AG10803 (cell line): ENCODE measurements at regions not wholly inside any gene's neighbourhood (a gene's known extent, or its start where the extent isn't known, plus 50 kb on each side); places are given as distances from the start of the nearest gene placed in this dataset.

Experiments used
- DNase-seq: peaks from one replicate; pipeline ENCODE4 v3.0.0; 2010; ENCODE audit warnings: low read depth
- H3K4me3 ChIP-seq: 2 replicates; pipeline ENCODE4 v1.5.1; 2011; ENCODE audit warnings: mild to moderate bottlenecking, low read length, control low read depth
- CTCF ChIP-seq: conservative IDR thresholded peaks from 2 replicates; pipeline ENCODE4 v1.5.1; 2011; ENCODE audit warnings: mild to moderate bottlenecking, low read length, control low read depth, inconsistent platforms

GRCh38 chr4:45358573-45359506, 632.5 kb upstream of the GNPDA2 start:
- no peak overlapping the region for H3K4me3 ChIP-seq
- TF ChIP-seq CTCF: no peak
- no peak for DNase-seq

DNA sequence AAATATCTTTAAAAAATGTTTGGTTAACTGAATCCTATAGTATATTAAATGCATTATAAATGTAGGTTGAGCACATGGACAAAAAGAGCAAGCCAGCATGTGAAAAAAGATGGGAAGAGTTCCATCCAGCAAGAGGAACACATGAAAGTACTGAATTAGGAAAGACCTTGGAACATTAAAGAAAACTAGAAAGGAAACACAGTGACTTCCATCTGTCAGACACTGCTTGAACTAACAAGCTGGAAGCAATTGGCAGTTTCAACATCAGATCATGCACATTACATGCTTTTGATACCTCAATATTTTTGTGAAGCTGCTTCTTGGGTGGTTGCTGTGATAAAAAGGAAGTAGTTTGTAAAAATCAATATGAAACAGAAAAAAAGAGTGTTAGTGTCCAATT, 626.8 kb upstream of the GNPDA2 start:
- DNase-seq: no peak
- H3K4me3 ChIP-seq: no peak overlapping the region
- no peak for TF ChIP-seq CTCF

DNA sequence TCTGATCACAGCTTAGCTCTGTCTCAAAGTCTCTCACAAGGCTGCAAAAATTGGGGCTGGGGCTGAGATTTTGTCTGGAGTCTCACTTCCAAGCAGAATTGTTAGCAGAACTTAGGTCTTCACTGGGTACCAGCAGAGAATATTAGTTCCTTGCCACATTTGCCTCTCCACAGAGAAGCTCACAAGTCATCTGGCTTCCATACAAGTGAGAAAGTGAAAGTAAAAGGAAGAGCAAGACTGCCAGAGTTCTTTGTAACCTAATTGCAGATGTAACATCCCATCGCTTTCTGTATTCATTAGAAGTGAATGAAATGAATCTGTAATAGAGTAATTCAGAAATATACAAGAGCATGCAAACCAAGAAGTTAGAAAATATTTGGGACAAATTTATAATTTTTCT, 624.1 kb upstream of the GNPDA2 start:
- no peak for TF ChIP-seq CTCF
- peak; percentile 0 for DNase-seq
- H3K4me3 ChIP-seq: no peak overlapping the region

DNA sequence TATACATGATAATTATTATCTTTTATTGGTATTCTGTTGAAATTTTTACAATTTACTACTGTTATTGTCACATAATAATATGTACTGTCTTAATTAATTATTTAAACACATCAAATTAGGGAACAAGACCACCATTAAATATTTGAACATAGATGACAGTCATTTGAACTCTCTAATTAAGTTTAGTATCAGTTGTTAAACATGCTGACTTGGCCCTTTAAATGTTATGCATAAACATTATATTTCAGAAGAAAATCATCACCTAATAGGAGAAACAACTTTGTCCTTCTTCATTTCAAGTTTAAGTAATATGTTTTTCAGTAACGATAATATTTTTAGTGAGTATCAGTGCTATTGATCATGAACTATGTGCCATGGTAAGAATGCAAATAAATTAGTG, 623.5 kb upstream of the GNPDA2 start:
- no peak for DNase-seq
- TF ChIP-seq CTCF: no peak
- no peak overlapping the region for H3K4me3 ChIP-seq

GRCh38 chr4:45346816-45347435, 620.6 kb upstream of the GNPDA2 start:
- no peak for TF ChIP-seq CTCF
- DNase-seq: no peak
- H3K4me3 ChIP-seq: no peak overlapping the region

DNA sequence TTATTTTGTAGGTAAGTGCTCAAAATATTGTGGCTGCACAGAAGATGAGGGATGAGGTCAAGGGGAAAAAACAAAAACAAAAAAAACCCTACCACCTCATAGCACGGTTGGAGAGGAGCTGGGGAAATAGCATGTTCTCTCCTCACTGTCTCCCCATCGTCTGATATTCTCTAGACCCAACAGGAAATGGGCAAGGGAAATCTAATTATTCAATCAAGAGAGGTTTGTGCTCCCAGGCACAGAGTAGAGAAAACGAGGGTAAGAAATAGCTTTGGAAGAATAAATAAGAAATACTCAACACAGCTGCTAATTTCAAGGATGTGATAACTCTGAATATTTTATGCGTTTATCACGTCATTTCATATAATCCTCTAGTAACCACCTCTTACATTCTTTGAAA, 619.2 kb upstream of the GNPDA2 start:
- DNase-seq: no peak
- TF ChIP-seq CTCF: no peak

DNA sequence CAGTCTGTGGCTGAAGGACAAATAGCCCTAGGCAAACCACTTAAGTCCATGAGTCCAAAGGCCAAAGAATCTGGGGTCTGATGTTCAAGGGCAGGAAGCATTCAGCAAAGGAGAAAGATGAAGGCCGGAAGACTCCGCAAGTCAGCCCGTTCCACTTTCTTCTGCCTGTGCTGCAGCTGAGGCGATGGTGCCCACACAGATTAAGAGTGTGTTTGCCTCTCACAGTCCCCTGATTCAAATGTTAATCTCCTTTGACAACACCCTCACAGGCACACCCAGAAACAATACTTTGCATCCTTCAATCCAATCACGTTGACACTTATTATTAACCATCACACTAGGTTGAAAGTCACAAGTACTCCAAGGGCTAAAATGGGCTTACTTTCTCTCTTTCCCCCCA, 605.4 kb upstream of the GNPDA2 start:
- no peak overlapping the region for H3K4me3 ChIP-seq
- no peak for DNase-seq
- TF ChIP-seq CTCF: no peak

More for the DNA sequence above, 619.2 kb upstream of the GNPDA2 start:
- no peak overlapping the region for H3K4me3 ChIP-seq
